EH (cell line): ENCODE measurements at regions not wholly inside any gene's neighbourhood (a gene's known extent, or its start where the extent isn't known, plus 50 kb on each side); places are given as distances from the start of the nearest gene placed in this dataset.

ENCODE experiments used
- DNase-seq: peaks from one replicate; pipeline ENCODE4 v3.0.0-alpha.2; 2015; ENCODE audit warnings: low read depth

GRCh38 chr3:127135241-127136023 is 57.5 kb upstream of the PRR23E start:
- DNase-seq: peak; percentile 27

- no peak for DNase-seq
These were observed 56.8 kb upstream of the PRR23E start for GRCh38 chr3:127136024-127136600.

GRCh38 chr3:127136706-127137105 is 56.2 kb upstream of the PRR23E start:
- no peak for DNase-seq

- DNase-seq: no peak
These were observed 55.8 kb upstream of the PRR23E start for GRCh38 chr3:127137113-127137512.

- no peak for DNase-seq
These were observed 55.0 kb upstream of the PRR23E start for GRCh38 chr3:127137757-127138536.

- DNase-seq: no peak
These were observed 53.1 kb upstream of the PRR23E start for GRCh38 chr3:127139601-127140500.

GRCh38 chr3:127140501-127141460 is 52.1 kb upstream of the PRR23E start:
- DNase-seq: no peak

- DNase-seq: no peak
These were observed 50.8 kb upstream of the PRR23E start for GRCh38 chr3:127141921-127142730.
